ENCODE measurements at regions not wholly inside any gene's neighbourhood (a gene's known extent, or its start where the extent isn't known, plus 50 kb on each side); places are given as distances from the start of the nearest gene placed in this dataset.
"Not testable (repeated sequence)": the region's sequence is repeated elsewhere in the genome, so short reads cannot be mapped to it uniquely, and the experiment has no call there.

GRCh38 chr9:67168530-67169157 lies 176.3 kb upstream of the SPATA31A3 start:
- not testable (repeated sequence) for H3K27ac ChIP-seq; DNase-seq (ENCODE audit: low spot score); H3K4me3 ChIP-seq

GRCh38 chr9:67166335-67166734 lies 174.0 kb upstream of the SPATA31A3 start:
- H3K4me3 ChIP-seq; H3K27ac ChIP-seq; DNase-seq (ENCODE audit: low spot score): not testable (repeated sequence)

GRCh38 chr9:67162827-67163226 lies 170.5 kb upstream of the SPATA31A3 start:
- H3K4me3 ChIP-seq; DNase-seq (ENCODE audit: low spot score); H3K27ac ChIP-seq: not testable (repeated sequence)

- not testable (repeated sequence) for H3K4me3 ChIP-seq; H3K27ac ChIP-seq; DNase-seq (ENCODE audit: low spot score)
Observed at GRCh38 chr9:67155218-67155617, 162.9 kb upstream of the SPATA31A3 start.

- H3K4me3 ChIP-seq; DNase-seq (ENCODE audit: low spot score); H3K27ac ChIP-seq: not testable (repeated sequence)
Observed at GRCh38 chr9:67153501-67153900, 161.2 kb upstream of the SPATA31A3 start.

GRCh38 chr9:67142392-67143107 lies 150.2 kb upstream of the SPATA31A3 start:
- not testable (repeated sequence) for DNase-seq (ENCODE audit: low spot score); H3K27ac ChIP-seq

GRCh38 chr9:67136376-67136775 lies 144.0 kb upstream of the SPATA31A3 start:
- not testable (repeated sequence) for H3K4me3 ChIP-seq; DNase-seq (ENCODE audit: low spot score); H3K27ac ChIP-seq

More at GRCh38 chr9:67142392-67143107, 150.2 kb upstream of the SPATA31A3 start:
- H3K4me3 ChIP-seq, result not testable (repeated sequence)

- DNase-seq (ENCODE audit: low spot score); H3K27ac ChIP-seq; H3K4me3 ChIP-seq: not testable (repeated sequence)
Observed at GRCh38 chr9:67133124-67133523, 140.8 kb upstream of the SPATA31A3 start.

GRCh38 chr9:67116761-67117160 lies 124.4 kb upstream of the SPATA31A3 start:
- H3K4me3 ChIP-seq; DNase-seq (ENCODE audit: low spot score); H3K27ac ChIP-seq: not testable (repeated sequence)

- H3K4me3 ChIP-seq, H3K27ac ChIP-seq: not testable (repeated sequence)
Observed at GRCh38 chr9:67112148-67112547, 119.8 kb upstream of the SPATA31A3 start.

GRCh38 chr9:67111733-67112132 lies 119.4 kb upstream of the SPATA31A3 start:
- not testable (repeated sequence) for H3K27ac ChIP-seq; DNase-seq (ENCODE audit: low spot score)

More at GRCh38 chr9:67112148-67112547, 119.8 kb upstream of the SPATA31A3 start:
- DNase-seq (ENCODE audit: low spot score), result not testable (repeated sequence)

GRCh38 chr9:67109859-67110258 lies 117.5 kb upstream of the SPATA31A3 start:
- not testable (repeated sequence) for H3K4me3 ChIP-seq; DNase-seq (ENCODE audit: low spot score)

More at GRCh38 chr9:67111733-67112132, 119.4 kb upstream of the SPATA31A3 start:
- H3K4me3 ChIP-seq, result not testable (repeated sequence)

GRCh38 chr9:67106659-67107058 lies 114.3 kb upstream of the SPATA31A3 start:
- H3K27ac ChIP-seq; H3K4me3 ChIP-seq; DNase-seq (ENCODE audit: low spot score): not testable (repeated sequence)

More at GRCh38 chr9:67109859-67110258, 117.5 kb upstream of the SPATA31A3 start:
- not testable (repeated sequence) for H3K27ac ChIP-seq

- not testable (repeated sequence) for H3K27ac ChIP-seq; DNase-seq (ENCODE audit: low spot score); H3K4me3 ChIP-seq
Observed at GRCh38 chr9:67102506-67103276, 110.3 kb upstream of the SPATA31A3 start.

- H3K4me3 ChIP-seq, H3K27ac ChIP-seq: not testable (repeated sequence)
- DNase-seq (ENCODE audit: low spot score), result peak; percentile 40
Observed at GRCh38 chr9:67091104-67091503, 98.8 kb upstream of the SPATA31A3 start.

GRCh38 chr9:67086862-67087261 lies 94.5 kb upstream of the SPATA31A3 start:
- not testable (repeated sequence) for H3K4me3 ChIP-seq; DNase-seq (ENCODE audit: low spot score); H3K27ac ChIP-seq

- not testable (repeated sequence) for DNase-seq (ENCODE audit: low spot score); H3K27ac ChIP-seq; H3K4me3 ChIP-seq
Observed at GRCh38 chr9:67066140-67066539, 73.8 kb upstream of the SPATA31A3 start.

- DNase-seq (ENCODE audit: low spot score); H3K27ac ChIP-seq: not testable (repeated sequence)
- H3K4me3 ChIP-seq, result peak overlapping the region; percentile 61
Observed at GRCh38 chr9:67058898-67059715, 66.8 kb upstream of the SPATA31A3 start.
